Upper lobe of left lung (tissue), 4 donors: ENCODE measurements at regions not wholly inside any gene's neighbourhood (a gene's known extent, or its start where the extent isn't known, plus 50 kb on each side); places are given as distances from the start of the nearest gene placed in this dataset.

Source experiments
- CTCF ChIP-seq, 6 experiments: fragments of 450-650 bp in 4 of 6; fragments of 200-600 bp in 2 of 6; sonication (generic) in 2 of 6; IDR thresholded peaks; one replicate each; pipeline ENCODE4 v1.5.1; 2016 to 2019; ENCODE audit warnings: antibody characterized with exemption in 6 of 6
- EP300 ChIP-seq, 4 donors: sonication (generic); formaldehyde crosslinking; IDR thresholded peaks; one replicate each; pipeline ENCODE4 v1.5.1; 2017; ENCODE audit warnings: antibody characterized with exemption in 4 of 4, control low read depth in 2 of 4
- POLR2A ChIP-seq, 4 donors: fragments of 450-650 bp; IDR thresholded peaks; one replicate each; pipeline ENCODE4 v1.5.1; 2016 to 2017; ENCODE audit warnings: antibody characterized with exemption in 4 of 4, mild to moderate bottlenecking in 2 of 4

GRCh38 chr15:93895976-93896770, 335.2 kb upstream of the MCTP2 start:
- no peak for TF ChIP-seq CTCF (IDR thresholded peaks at IDR 0.05)
- no peak for TF ChIP-seq POLR2A (IDR thresholded peaks at IDR 0.05)
- TF ChIP-seq EP300 (IDR thresholded peaks at IDR 0.05), result no peak
